GM18907 (cell line): ENCODE measurements at regions not wholly inside any gene's neighbourhood (a gene's known extent, or its start where the extent isn't known, plus 50 kb on each side); places are given as distances from the start of the nearest gene placed in this dataset.
A peak's percentile ranks its signal among the peaks of the same experiment; 100 is the strongest.

Source experiments
- ATAC-seq: cut with Tn5 transposase; IDR thresholded peaks from one replicate; pipeline ENCODE4 v1.9.1; 2021; ENCODE audit warnings: mild to moderate bottlenecking, moderate library complexity; ENCODE audit not compliant: unreplicated experiment

DNA sequence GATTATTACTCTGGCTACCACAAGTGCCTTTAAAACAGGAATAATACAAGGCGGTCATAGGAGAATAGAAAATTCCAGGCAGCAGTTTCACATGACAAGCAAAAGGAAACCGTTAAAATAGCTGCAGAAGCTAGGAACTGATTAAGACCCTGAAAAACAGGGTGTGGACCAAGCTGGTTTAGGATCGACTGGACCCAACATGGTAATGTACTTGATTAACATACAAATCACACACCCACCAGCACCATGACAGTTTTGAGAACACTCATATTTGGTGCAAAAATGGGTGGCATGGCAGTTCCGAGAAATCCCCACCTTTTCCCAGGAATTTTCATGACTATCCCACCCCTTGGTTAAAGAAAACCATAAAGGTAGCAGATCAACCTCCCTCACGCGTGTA is 51.9 kb upstream of the TMEM163 start:
- ATAC-seq: no peak

DNA sequence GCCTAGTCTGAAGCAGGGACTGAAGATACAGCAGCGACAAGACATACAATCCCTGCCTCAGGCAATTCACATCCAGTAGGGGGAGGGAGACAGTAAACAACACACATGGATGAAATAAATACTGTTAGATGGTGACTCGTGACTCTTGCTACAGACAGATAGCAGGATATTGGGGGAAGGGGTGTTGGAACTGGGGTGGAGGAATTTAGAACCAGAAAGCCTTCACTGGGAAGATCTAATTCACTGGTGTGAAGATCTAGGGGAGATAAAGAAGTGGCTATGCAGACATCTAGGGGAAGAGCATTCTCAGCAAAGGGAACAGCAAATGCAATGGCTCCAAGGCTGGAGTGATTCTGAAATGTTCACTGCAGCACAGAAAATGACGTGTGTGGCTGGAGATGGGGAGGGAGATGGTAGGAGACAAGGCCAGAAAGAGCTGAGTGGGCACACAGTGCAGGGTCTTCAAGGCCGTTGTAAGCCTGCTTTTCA is 52.6 kb upstream of the TMEM163 start:
- ATAC-seq: no peak

DNA sequence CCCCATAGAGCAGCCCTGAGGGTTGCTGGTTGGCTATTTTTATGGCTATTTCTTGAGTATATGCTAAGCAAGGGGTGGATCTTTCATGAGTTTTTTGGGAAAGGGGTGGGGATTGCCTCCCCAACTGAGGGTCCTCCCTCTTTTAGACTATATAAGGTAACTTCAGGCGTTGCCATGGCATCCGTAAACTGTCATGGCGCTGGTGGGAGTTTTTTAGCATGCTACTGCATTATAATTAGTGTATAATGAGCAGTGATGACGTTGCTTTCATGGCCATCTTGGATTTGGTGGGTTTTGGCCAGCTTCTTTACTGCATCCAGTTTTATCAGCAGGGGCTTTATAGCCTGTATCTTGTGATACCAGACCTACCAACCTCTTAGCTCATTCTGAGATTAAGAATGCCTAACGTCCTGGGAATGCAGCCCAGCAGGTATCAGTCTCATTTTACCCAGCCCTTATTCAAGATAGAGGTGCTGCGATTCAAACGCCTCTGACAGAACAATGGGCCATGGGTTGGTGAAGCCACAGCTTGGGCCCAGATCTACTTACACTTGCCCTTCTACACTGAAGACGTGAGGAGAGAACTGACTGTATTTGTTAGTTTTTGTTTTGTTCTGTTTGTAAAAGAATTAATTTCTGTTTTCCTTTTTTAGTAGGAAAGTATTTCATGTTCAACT is 53.8 kb upstream of the TMEM163 start:
- no peak for ATAC-seq

DNA sequence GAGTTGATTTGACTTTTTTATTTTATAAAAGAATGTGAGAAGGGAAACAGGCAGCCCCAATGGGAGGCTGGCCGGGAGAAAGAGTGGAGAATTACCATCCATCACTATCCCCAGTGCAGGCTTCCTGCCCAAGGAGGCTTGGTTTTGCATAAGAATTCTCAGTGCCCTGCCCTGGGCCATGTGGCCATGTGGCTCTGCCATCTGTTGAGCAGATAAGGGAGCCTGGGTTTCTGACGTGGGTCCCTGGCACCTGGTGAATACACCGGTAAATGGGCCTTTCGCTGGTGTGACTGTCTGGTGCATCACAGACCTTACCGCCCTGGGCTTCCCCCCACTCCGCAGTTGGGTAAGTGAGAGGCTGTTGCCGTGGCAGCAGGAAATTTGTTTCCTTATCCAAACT is 54.5 kb upstream of the TMEM163 start:
- ATAC-seq: no peak

DNA sequence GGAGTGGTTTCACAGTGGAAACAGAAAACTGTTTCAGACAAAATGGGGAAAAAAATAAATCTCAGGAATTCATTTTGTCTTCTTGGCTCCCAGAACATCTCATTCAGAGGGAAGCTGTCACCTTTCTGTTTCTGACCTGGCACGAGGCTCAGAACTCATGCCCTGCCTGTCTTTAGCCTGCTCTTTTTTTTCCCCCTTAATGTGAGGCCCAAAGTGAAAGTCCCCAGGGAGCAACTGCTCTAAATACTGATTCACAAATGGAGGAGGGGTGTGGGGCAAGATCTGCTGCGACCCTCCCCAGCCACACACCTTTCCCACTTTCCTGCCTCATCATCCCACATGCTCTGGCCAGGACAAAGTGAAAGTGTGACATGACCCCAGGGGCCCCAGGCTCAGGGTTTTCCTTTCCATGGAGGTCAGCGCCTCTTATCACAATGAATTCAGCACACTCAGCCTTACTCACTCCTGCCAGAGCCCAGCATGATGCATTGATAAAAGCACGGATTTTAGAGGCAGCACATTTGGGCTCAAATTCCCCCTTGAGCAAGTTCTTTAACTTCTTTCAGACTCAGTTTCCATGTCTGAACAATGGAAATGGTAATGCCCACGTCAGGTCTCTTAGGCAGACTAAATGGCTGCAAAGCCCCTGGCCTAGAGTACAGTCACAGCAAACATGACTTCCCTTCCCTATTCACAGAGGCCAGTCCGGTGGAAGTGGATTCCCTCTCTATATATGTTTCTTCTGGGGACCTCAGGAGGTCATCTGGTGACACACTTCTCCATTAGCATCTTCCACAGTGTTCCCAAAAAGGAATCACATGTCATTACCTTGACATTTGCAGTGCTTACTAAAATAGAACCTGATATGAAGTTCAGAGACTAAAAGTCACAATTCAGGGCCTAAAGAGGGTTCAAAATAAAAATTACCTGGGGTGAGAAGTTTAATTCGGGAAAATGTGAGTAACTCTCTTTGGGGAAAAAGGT is 55.3 kb upstream of the TMEM163 start:
- no peak for ATAC-seq

DNA sequence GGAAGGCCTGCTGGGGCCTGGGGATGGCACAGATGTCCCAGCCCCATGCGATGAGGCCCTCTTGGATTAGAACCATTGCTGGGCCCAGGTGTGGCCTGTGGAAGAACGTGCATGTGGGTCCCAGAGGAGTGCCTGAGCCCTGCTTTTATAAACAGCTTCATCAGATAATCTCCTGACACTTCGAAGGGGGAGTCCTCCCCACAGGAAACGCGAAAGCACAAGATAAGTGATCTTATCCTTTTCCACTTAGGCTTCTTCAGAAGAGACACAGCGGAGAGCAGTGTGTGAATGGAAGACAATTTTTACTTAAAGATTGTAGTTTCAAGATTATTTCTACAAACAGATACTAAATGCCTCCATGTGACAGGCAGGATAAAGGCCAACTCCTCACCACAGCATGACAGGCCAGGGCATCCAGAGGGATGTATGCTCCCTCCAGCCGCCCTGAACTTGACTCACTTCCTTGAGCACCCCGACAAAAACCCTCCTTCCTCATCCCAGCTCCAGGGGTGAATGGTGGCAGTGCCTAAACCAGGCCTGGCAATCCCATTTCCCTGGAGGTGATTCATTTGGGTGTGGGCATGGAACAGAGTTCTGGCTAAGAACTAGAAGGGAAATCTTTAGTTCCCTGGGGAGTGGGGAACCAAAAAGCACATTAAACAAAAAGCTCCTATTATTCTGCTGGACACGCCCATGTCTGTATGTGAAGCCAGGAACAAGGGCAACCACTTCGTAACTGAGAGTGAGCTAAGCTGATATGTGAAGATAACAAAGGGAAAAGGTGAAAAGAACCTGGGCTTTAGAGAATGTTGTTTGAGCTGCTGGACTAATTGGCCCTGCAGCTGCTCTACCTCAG is 56.2 kb upstream of the TMEM163 start:
- ATAC-seq: no peak

DNA sequence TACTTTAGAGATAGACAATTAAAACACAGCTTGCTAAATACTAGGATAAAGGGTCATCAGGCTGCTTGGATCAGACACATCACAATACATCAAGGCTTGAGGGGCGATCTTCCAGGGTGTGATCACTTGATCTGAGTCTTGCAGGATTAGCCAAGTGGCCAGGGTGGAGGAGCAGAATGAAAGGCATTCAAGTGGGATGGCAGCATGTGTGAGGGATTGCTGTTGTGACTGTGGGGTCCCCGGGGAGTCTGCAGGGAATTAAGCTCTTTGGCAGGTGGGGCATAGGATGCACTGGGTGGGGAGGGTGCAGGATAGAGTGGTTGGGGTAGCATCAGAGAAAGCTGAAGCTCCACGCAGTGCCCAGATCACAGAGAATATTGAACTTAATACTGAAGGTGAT is 58.0 kb upstream of the TMEM163 start:
- no peak for ATAC-seq

DNA sequence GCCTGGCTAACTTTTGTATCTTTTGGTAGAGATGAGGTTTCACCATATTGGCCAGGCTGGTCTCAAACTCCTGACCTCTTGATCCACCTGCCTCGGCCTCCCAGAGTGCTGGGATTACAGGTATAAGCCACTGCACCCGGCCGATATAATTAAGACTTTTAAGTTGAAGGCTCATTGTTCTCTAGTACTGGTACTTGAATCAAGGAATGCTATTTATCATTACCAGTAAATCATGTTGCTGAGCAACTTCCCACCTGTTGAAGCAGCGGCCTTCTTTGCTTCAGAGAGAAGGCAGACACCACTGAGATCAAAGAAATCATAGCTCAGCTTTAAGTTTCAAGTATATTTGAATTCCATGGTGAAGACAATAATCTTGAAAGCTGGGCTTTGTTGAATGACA is 58.8 kb upstream of the TMEM163 start:
- ATAC-seq: no peak

DNA sequence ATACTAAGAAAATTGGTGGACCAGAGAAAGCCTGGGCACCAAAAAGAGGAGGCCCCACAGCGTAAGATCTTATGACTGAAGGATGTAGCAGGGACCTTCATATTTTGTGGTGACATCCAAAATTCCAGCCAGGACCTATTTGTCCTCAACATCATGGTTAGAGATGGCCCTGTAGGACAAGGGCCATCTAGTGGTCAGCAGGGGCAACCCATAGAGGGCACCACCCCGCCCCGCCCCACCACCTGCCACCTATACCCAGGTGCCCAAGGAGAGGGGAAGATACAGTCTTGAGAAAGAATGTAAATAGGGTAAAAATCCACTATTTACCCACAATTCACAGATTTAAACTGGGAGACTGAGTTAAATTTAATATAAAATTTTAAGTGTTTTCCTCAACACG is 59.6 kb upstream of the TMEM163 start:
- ATAC-seq: no peak

DNA sequence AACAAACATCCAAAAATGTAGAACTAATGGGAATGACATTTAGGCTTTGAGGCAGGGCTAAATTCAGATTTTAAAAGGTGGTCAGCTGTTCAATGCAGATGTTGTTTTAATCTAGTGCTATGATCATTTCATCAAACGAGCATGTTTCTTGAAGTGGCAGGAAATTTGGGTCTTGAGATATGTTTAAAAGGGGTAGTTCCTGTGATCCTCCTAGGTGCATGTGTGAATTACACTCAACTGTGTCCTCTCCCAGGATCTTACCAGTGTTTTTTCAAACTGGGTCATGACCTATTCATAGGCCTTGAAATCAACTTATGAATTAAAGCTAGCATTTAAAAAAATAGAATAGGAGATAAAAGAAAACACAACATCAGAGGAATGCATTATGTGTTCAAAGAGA is 57.4 kb upstream of the ACMSD start:
- ATAC-seq: no peak

DNA sequence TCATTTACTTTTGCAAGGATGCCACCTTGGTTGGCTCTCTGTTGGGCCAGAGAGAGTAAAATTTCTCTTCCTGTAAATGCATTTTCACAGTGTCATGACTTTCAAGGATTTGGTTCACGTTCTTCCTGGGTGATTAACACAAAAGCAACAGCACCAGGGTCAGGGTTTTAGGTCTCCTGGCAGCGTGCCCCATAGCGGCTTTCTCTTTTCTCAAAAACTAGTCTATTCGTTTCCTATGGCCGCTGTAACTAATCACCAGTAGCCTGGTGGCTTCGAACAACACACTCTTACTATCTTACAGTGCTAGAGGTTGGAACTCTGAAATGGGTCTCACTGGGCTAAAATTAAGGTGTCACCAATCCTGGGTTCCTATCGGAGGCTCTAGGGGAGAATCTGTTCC is 56.3 kb upstream of the ACMSD start:
- ATAC-seq: no peak

DNA sequence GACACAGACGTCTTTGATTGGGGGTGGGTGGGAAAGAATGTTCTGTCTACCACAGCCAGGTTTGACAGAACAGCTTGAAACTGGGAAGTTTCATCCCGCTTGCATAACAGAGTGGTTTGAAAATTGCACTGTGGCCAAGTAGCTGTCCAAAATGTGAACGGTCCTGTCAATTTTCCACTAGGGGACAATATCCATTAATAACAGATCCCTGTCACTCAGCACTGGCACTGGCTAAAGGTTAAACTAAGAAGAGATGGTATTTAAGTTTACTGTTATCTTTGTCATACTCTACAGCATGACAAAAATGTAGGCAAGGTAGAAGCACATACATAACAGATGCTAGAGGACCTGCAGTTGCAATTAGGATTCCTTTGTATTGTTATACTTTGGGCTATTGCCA is 55.6 kb upstream of the ACMSD start:
- peak; percentile 65 for ATAC-seq

DNA sequence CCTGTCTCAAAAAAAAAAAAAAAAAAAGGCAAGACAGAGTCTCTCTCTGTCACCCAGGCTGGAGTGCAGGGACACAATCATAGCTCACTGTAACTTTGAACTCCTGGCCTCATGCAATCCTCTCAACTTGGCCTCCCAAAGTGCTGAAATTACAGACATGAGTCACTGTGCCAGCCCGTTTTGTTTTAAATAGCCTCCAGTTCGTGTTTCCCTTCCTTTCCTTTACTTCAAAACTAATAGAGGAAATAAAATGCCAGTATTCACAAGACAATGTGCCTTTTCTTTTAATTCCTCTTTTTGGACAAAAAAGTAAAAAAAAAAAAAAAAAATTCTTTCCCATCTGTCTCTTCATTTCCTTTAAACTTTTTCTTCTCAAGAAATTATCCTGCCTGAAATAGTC is 54.5 kb upstream of the ACMSD start:
- no peak for ATAC-seq

DNA sequence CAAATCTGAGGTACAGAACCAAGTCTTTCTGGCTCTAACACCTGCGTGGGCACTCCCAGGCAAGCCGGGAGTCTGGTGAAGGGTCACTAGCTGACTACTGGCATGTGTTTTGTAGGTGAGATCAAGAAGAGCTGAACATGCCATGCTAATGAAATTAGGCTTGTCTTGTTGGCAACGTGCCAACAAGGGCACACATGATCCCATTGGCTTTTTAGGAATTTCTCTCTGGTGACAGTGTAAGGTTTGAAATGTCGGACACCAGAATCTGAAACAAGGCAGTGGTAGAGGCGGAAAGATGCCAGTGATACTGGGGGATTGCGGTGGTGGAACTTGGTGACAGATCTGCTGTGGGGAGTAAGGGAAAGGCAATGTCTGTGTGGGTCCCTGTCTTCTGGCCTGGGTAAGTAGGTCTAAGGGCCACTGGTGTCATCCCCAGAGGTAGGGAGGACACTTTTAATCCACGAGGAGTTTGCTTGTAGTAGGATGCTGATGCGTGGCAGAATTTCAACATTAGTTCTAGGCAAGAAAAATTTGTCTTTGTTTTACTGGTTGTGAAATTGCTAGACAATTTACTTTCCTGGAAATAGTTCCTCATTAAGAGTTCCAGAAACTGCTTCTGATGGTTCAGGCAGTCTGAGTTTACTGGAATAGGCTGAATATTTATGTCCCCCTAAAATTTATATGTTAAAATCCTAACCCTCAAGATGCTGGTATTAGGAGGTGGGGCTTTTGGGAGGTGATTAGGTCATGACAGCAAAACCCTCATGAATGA is 52.6 kb upstream of the ACMSD start:
- ATAC-seq: no peak

DNA sequence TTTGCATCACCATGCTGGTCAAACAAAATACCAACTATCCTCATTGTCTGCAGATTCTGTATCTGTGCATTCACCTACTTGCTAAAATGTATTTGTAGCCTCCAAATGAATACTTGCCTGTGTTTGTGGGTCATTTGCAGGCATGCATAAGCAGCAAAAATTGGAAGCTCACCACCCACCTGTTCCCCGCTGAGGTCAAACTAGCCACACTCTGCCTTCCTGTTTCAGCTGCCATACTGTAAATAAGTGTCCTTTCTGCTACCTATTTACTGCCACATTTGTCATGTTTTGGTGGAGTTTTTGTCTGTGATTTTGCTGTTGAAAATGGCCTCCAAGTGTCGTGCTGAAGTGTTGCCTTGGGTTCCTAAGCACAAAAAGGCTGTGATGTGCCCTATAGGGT is 50.0 kb upstream of the ACMSD start:
- no peak for ATAC-seq
